CD14-positive monocyte (primary cell): ENCODE measurements at regions not wholly inside any gene's neighbourhood (a gene's known extent, or its start where the extent isn't known, plus 50 kb on each side); places are given as distances from the start of the nearest gene placed in this dataset.

Experiments used
- DNase-seq, 3 donors: peaks; one replicate each; pipeline ENCODE4 v3.0.0-alpha.2; 2011 to 2022
- H2AFZ ChIP-seq: 2 replicates; pipeline ENCODE4 v1.6.0; 2012; ENCODE audit warnings: mild to moderate bottlenecking, low read depth, low read length, inconsistent platforms; ENCODE audit not compliant: insufficient read depth, poor library complexity, severe bottlenecking
- H3K27ac ChIP-seq, 2 donors: 1 replicate in 1 of 2; 2 replicates in 1 of 2; pipeline ENCODE4 v1.5.1; 2012 to 2013; ENCODE audit warnings: low read length in 2 of 2, control low read depth in 1 of 2, inconsistent platforms in 1 of 2, low read depth in 1 of 2, mild to moderate bottlenecking in 1 of 2
- H3K27me3 ChIP-seq, 2 donors: one replicate each; pipeline versions ENCODE4 v1.6.0 to v1.6.1; 2011 to 2013; ENCODE audit warnings: low read length in 2 of 2; ENCODE audit not compliant: control insufficient read depth in 2 of 2, insufficient read depth in 2 of 2
- H3K36me3 ChIP-seq, 2 donors: replicated peaks in 1 of 2; 1 replicate in 1 of 2; 2 replicates in 1 of 2; pipeline versions ENCODE4 v1.5.1 to v1.6.1; 2012 to 2013; ENCODE audit warnings: low read length in 2 of 2, control low read depth in 1 of 2, inconsistent platforms in 1 of 2, mild to moderate bottlenecking in 1 of 2; ENCODE audit not compliant: insufficient read depth in 2 of 2, control insufficient read depth in 1 of 2
- H3K4me1 ChIP-seq, 2 donors: 1 replicate in 1 of 2; 2 replicates in 1 of 2; pipeline versions ENCODE4 v1.5.1 to v1.6.1; 2012 to 2013; ENCODE audit warnings: low read length in 2 of 2, control low read depth in 1 of 2, inconsistent platforms in 1 of 2, mild to moderate bottlenecking in 1 of 2, moderate library complexity in 1 of 2; ENCODE audit not compliant: insufficient read depth in 2 of 2, control insufficient read depth in 1 of 2
- H3K4me2 ChIP-seq: replicated peaks from 2 replicates; pipeline ENCODE3; 2012; ENCODE audit warnings: low read length, moderate library complexity, mild to moderate bottlenecking; ENCODE audit not compliant: poor library complexity, severe bottlenecking; ENCODE audit errors: extremely low read depth
- H3K4me3 ChIP-seq, 3 experiments: fragments of 200-600 bp in 1 of 3; sonication (generic) in 1 of 3; replicated peaks in 1 of 3; 1 replicate in 2 of 3; 2 replicates in 1 of 3; pipeline ENCODE4 v1.5.1; 2011 to 2013; ENCODE audit warnings: low read length in 3 of 3, mild to moderate bottlenecking in 3 of 3, control low read depth in 2 of 3, low read depth in 2 of 3, inconsistent platforms in 1 of 3, moderate library complexity in 1 of 3
- H3K79me2 ChIP-seq: 2 replicates; pipeline ENCODE4 v1.6.0; 2012; ENCODE audit warnings: mild to moderate bottlenecking, control low read depth, inconsistent platforms, low read length, moderate library complexity; ENCODE audit not compliant: insufficient read depth
- H3K9ac ChIP-seq: 2 replicates; pipeline ENCODE4 v1.6.0; 2017; ENCODE audit warnings: low read length, mild to moderate bottlenecking; ENCODE audit not compliant: insufficient read depth, poor library complexity, severe bottlenecking
- H3K9me3 ChIP-seq, 2 donors: replicated peaks in 1 of 2; 1 replicate in 1 of 2; 2 replicates in 1 of 2; pipeline versions ENCODE4 v1.5.1 to v1.6.1; 2012 to 2013; ENCODE audit warnings: low read length in 2 of 2, control low read depth in 1 of 2; ENCODE audit not compliant: control insufficient read depth in 1 of 2, insufficient read depth in 1 of 2
- H4K20me1 ChIP-seq: 2 replicates; pipeline ENCODE4 v1.6.0; 2012; ENCODE audit warnings: mild to moderate bottlenecking, low read length, control low read depth, moderate library complexity; ENCODE audit not compliant: insufficient read depth
- H3K27ac Mint-ChIP-seq, 7 donors: one replicate each; pipeline ENCODE4 v1.8.0; 2020; ENCODE audit warnings: mild to moderate bottlenecking in 7 of 7, mixed read lengths in 7 of 7, moderate library complexity in 6 of 7, inconsistent platforms in 2 of 7
- H3K27me3 Mint-ChIP-seq, 3 donors: one replicate each; pipeline ENCODE4 v1.8.0; 2021 to 2022; ENCODE audit warnings: low read depth in 3 of 3, mild to moderate bottlenecking in 3 of 3, mixed read lengths in 3 of 3, moderate library complexity in 3 of 3, inconsistent platforms in 1 of 3
- H3K36me3 Mint-ChIP-seq, 2 donors: one replicate each; pipeline ENCODE4 v1.8.0; 2020; ENCODE audit warnings: mixed read lengths in 2 of 2, inconsistent platforms in 1 of 2, mild to moderate bottlenecking in 1 of 2
- H3K4me1 Mint-ChIP-seq: one replicate; pipeline ENCODE4 v1.8.0; 2020; ENCODE audit warnings: mild to moderate bottlenecking, mixed read lengths
- H3K4me3 Mint-ChIP-seq, 2 donors: one replicate each; pipeline ENCODE4 v1.8.0; 2020; ENCODE audit warnings: mild to moderate bottlenecking in 2 of 2, mixed read lengths in 2 of 2, moderate library complexity in 1 of 2
- H3K9me3 Mint-ChIP-seq, 7 donors: one replicate each; pipeline ENCODE4 v1.8.0; 2020 to 2022; ENCODE audit warnings: mixed read lengths in 7 of 7, mild to moderate bottlenecking in 6 of 7, moderate library complexity in 6 of 7, inconsistent platforms in 2 of 7
- WGBS: methylation state at CpG from one replicate; pipeline ENCODE4 v1.1.5; 2013; ENCODE audit warnings: missing lambda C conversion rate; ENCODE audit not compliant: insufficient coverage; 5-methylcytosine and 5-hydroxymethylcytosine counted together
- intact Hi-C, 2 donors: fragments of 100-400 bp; cut with micrococcal nuclease; formaldehyde crosslinking; loops; one replicate each; pipeline versions ENCODE4 v1.15.0 to v1.15.1; 2023
- TF ChIP-seq, protein P1 (sequence below): fragments of 200-600 bp; IDR thresholded peaks from one replicate; pipeline ENCODE4 v1.8.0; 2022; ENCODE audit warnings: antibody characterized with exemption, mild to moderate bottlenecking

DNA sequence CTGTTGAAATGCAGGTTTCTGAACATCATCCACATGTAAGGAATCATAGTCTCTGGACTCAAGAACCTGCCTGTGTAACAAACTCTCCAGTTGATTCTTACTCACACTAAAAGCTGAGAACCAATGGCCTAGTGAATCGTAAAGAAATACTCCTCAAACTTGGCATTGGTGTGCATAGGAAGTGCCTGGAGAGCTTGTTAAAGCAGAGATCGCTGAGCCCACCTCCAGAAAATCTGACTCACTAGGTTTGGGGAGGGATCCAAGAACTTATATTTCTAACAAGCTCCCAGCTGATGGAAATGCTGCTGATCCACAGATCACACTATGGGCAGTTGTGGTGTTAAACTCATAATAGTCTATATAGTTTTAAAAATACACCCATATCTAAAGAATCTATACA is 55.8 kb upstream of the LMCD1 start:
- Histone ChIP-seq H3K4me3 (no peak overlapping the region), H2AFZ (no peak overlapping the region), H3K27ac (no peak overlapping the region), H3K4me2 (no peak overlapping the region), H4K20me1 (no peaks in the 10 kb centered on the region), H3K27me3 (no peaks in the 10 kb centered on the region), H3K79me2 (no peaks in the 10 kb centered on the region), H3K9ac (no peak overlapping the region), H3K36me3 (no peaks in the 10 kb centered on the region), H3K4me1 (no peaks in the 10 kb centered on the region), H3K9me3 (no peaks in the 10 kb centered on the region)
- TF ChIP-seq, protein P1, sequence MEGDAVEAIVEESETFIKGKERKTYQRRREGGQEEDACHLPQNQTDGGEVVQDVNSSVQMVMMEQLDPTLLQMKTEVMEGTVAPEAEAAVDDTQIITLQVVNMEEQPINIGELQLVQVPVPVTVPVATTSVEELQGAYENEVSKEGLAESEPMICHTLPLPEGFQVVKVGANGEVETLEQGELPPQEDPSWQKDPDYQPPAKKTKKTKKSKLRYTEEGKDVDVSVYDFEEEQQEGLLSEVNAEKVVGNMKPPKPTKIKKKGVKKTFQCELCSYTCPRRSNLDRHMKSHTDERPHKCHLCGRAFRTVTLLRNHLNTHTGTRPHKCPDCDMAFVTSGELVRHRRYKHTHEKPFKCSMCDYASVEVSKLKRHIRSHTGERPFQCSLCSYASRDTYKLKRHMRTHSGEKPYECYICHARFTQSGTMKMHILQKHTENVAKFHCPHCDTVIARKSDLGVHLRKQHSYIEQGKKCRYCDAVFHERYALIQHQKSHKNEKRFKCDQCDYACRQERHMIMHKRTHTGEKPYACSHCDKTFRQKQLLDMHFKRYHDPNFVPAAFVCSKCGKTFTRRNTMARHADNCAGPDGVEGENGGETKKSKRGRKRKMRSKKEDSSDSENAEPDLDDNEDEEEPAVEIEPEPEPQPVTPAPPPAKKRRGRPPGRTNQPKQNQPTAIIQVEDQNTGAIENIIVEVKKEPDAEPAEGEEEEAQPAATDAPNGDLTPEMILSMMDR = no peak
- Mint-ChIP-seq H3K4me3 (no peak overlapping the region), H3K36me3 (no peaks in the 10 kb centered on the region), H3K4me1 (no peaks in the 10 kb centered on the region), H3K27me3 (peaks cover 0 to 2% (median under 1%) of the 10 kb centered on the region in 3 donors), H3K27ac (no peak overlapping the region), H3K9me3 (peaks cover 0 to 2% (median 0%) of the 10 kb centered on the region in 7 donors)
- no peak for DNase-seq
- no CpG with 5 or more reads among the region's 2 CpGs for WGBS
- intact Hi-C loops = loop anchor here in 1 of 2 donors (10.0 kb wide), 1 partner anchor 179 kb away; no protein-coding TSS in a partner anchor

- Mint-ChIP-seq H3K4me1 (no peaks in the 10 kb centered on the region), H3K4me3 (no peak overlapping the region), H3K27ac (no peak overlapping the region), H3K9me3 (peaks cover 0 to 2% (median 0%) of the 10 kb centered on the region in 7 donors), H3K36me3 (no peaks in the 10 kb centered on the region), H3K27me3 (peaks cover 0 to 3% (median 2%) of the 10 kb centered on the region in 3 donors)
- H3K9ac ChIP-seq = no peak overlapping the region
- H2AFZ ChIP-seq = no peak overlapping the region
- H3K4me3 ChIP-seq = no peak overlapping the region
- H4K20me1 ChIP-seq = no peaks in the 10 kb centered on the region
- WGBS = no CpG with 5 or more reads among the region's 2 CpGs
- TF ChIP-seq, protein P1 = no peak
- H3K9me3 ChIP-seq = no peaks in the 10 kb centered on the region
- no peaks in the 10 kb centered on the region for H3K4me1 ChIP-seq
- no peak overlapping the region for H3K4me2 ChIP-seq
- no peak overlapping the region for H3K27ac ChIP-seq
- H3K27me3 ChIP-seq = no peaks in the 10 kb centered on the region
- no peak for DNase-seq
- H3K79me2 ChIP-seq = no peaks in the 10 kb centered on the region
- intact Hi-C loops = loop anchor here in 1 of 2 donors (10.0 kb wide), 1 partner anchor 178 kb away; no protein-coding TSS in a partner anchor
- H3K36me3 ChIP-seq = no peaks in the 10 kb centered on the region
Observed at GRCh38 chr3:8446845-8447244, 54.8 kb upstream of the LMCD1 start.
